Stimulated activated CD4-positive, alpha-beta T cell treated with anti-CD3 and anti-CD28 coated beads, Interleukin-2, amount 100 ng/mL, for 48 hours (primary cell): ENCODE measurements at regions not wholly inside any gene's neighbourhood (a gene's known extent, or its start where the extent isn't known, plus 50 kb on each side); places are given as distances from the start of the nearest gene placed in this dataset.
"Not testable (repeated sequence)": the region's sequence is repeated elsewhere in the genome, so short reads cannot be mapped to it uniquely, and the experiment has no call there.

Experiments used
- DNase-seq, 2 donors: peaks; one replicate each; pipeline ENCODE4 v3.0.0-alpha.2; 2020

DNA sequence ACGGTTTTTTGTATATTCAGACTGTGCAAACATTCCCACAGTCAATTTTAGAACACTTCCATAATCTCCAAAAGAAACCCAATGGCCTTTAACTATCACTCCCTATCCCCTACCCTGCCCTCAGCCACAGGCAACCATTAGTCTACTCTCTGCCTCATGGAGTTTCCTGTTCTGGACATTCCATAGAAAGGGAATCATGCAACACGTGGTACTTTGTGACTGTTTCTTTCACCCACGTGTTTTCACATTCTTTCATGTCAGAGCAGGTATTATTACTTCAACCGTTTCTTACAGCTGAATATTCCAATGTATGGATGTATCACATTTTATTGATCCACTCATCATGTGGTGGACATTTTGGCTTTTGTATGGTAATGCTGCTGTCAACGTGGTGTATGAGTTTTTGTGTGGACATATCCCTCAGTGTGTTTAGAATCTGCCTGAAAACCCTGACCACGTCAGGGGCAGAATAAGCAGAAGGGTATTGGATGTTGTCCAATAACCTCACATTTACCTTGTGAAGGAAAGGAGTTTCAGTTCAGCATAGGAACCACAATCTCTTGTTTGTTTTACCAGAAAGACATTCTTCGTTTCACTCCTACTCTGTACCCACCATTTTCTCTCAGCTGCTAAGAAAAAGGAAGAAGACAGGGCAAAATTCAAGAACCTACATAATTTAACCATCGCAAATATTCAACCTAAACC is 107.5 kb upstream of the DYRK2 start:
- DNase-seq: no peak

DNA sequence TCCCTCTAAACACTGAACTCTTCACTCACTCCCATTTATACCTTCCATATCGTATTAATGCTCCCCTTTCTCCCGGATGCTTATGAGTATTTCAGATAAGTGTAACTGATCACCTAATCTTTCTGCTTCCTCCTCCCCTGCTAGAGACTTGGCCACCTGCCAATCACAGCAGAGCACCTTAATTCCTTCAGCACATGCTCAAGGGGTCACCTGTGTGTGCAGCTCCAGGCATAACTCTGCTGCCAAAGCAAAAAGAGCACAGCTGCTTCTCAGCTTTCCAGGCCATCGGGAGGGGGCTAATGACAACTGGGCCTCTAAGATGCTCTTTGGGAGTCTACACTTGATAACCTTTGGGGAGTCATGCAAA is 106.9 kb upstream of the DYRK2 start:
- DNase-seq: no peak

DNA sequence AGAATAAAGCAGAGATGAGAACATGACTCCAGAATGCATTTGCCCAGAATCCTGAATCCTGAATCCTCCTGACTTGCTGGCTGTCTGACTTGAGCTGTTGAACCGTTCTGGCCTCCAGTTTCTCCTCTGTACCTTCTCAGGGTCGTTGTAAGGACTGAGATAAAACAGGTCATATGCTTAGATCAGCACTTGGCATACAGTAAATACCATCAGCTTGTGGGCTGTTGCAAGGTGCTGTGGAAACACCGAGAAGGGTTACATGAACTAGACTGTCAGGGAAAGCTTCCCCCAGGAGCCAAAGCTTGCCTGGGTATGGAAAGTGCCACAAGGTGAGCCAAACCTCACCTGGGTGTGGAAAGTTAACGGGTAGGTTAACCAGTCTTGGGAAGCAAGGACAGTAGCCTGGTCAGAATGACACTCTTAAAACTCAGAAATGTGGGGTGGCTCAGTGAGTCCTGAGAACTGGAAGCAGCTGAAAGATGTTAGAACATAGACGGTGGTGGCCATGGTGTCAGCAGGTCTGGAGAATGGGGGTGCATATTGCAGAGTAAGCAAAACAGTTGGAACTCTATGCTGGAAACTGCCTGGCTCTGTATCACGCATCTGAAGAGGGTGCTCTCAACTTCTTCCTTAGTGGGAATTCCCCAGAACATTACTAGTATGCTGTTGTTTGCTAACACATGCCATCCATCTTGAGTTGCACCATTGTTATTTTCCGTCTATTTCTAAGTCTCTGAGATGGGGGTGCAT is 105.3 kb upstream of the DYRK2 start:
- DNase-seq: no peak

DNA sequence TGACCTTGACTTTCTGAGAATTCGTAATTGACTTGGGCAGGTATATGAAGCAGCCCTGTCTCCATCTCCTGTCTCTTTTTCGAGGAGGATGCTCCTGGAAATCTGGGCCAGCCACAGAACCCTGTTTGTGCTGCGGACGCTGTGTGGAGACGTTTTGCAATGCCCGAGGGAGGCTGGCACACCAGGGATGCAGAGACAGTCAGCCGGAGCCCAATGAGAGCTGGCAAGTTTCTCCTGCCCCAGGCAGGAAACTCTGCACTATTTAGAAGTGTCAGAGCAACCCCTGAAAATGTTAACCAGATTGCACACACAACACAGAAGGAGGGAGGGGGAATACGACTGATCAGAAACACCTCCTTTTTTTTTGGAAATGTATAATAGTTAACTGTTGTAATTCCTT is 103.2 kb upstream of the DYRK2 start:
- no peak for DNase-seq

DNA sequence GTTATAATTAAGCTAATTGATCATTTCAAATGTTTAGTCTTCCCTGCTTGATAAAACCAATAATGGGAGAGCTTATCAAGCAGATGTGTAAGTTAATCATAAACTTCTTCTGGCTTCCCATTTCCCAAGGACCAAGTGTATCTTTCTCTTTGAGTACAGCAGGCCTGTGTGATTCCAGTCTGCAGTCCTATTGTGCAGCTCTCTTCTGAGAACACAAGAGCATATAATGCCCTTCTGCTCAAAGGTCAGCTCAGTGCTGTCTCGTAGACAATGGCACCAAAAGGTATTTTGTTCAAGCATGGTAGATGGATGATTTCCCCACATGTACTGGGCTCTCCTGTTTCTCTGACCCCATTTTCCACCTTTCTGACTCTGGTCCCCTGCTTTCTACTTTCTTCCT is 101.8 kb upstream of the DYRK2 start:
- DNase-seq: no peak

DNA sequence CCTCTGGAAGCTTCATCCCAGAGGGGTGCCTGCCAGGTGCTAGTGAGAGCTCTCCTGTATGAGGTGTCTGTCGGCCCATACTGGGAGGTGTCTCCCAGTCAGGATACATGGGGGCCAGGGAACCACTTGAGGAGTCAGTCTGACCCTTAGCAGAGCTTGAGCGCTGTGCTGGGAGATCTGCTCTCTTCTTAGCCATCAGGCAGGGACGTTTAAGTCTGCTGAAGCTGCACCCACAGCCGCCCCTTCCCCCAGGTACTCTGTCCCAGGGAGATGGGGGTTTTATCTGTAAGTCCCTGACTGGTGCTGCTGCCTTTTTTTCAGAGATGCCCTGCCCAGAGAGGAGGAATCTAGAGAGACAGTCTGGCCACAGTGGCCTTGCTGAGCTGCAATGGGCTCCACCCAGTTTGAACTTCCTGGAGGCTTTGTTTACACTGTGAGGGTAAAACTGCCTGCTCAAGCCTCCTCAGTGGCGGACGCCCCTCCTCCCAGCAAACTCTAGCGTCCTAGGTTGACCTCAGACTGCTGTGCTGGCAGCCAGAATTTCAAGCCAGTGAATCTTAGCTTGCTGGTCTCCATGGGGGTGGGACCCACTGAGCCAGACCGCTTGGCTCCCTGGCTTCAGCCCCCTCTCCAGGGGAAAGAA is 93.3 kb upstream of the DYRK2 start:
- DNase-seq: not testable (repeated sequence)

DNA sequence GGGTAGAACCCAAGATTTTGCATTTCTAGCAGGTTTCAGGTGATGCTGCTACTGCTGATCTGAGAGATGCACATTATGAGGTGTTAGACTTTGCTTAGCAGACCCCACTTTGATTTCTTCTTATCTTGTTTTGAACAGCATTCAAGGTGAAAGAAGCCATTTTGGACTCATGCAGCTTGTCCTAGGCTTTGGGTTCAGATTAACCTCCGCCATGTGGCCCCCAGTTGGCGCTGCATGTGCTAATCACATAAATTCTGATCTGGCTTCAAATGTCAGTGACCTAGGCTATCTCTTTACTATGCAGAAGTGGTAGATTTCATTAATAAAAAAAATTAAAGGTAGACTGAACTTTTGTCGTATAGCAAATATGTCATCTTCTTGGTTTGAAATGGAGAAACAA is 89.8 kb upstream of the DYRK2 start:
- DNase-seq: no peak

DNA sequence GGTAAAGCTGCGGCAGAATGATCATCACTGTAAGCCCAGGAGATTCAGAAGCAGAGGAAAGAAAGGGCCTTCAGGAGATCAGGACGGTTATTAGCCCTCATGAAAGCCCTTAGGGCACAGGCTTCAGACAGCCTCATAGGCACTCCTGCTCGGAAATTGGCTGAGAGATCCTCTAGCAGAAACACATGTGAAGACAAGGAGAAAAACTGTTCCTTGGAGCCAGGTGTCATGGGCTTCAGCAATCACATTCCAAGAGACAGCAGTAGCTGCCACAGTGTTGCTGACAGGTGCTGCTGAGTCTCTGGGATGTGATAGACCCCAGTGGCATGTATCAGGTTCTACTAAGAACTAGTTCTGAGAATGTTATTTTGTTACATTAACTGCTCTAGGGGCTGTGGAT is 88.8 kb upstream of the DYRK2 start:
- DNase-seq: no peak

DNA sequence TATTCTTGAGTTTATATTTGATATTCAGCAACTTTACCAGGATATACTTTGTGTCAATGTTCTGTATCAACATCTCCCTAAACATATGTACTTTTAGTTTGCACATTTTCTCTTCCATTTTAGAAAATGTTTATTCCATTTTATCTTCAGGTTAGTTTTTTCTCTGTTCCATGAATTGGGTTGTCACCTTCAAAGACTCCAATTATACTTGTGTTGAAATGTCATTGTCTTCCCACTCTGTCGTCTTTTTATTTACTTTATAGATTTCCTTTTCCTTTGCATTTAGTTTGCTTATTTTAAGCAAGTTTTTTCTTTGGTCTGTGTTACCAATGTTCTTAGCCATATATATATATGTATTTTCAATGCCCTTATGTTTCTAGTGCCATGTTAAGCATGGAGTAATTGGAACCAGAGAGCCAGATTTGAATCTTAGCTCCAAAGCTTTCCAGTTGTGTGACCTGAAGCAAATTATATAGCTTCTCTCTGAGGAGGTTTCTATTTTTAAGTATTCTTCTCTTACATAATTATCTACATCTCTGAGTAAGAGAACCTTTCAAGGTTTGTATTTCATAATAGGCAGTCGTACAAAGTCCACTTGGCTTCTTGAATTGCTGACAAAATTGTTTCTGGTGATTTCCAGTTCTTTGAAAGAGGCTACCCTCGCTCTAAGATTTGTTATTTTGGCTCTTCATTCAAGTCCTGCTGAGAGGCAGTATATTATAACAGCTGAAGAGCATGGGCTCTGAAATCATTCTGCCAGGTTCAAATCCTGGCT is 85.8 kb upstream of the DYRK2 start:
- no peak for DNase-seq

DNA sequence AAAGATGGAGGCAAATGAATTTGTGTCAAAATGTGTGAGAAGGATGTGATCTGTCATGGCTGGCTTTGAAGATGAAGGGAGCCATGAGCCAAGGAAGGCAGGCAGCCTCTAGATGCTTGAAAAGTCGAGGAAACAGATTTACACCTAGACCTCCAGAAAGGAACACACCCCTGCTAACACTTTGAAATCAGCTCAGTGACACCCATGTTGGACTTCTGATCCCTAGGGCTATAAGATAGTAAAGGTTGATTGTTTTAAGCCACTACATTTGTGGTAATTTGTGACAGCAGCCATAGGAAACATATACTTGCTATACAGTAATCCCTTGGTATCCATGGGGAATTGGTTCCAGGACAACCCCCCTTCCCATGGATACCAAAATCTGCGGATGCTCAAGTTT is 80.5 kb upstream of the DYRK2 start:
- no peak for DNase-seq

DNA sequence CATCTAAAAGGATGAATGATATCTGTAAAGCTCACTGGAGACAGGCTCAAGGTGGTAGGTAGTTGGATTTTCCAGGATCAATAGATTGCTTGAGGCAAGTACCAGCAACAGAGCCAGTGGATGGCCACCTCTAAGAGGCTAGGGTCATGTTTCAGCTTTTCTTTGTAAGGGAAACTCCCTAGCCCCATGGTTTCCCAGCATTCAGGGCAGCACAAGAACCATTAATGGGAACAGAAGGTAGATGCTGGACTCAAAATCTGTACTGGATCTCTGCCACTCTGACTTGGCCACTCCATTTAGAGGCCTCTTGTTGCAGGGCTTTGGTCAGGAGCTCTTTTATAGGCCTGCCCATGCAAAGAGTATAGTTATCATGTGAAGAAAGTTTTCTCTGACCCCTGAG is 76.1 kb upstream of the DYRK2 start:
- DNase-seq: no peak

DNA sequence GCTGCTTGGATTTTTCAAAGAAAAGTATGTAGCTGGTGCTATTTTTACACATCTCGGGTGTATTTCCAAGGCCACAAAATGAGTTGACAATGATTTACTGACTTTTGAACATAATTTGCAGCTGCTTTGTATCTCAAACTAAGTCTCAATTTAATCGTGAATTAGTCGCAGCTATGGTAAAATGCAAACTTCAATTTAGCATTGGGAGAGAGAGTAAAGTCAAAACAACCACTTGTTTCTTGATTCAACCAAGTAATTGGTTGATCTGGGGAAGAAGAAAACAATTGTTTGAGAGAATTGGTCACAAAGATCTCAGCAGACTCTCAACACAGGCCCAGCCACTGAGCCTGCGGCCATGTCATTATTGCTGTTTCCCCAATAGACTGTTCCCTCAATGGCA is 75.0 kb upstream of the DYRK2 start:
- no peak for DNase-seq

DNA sequence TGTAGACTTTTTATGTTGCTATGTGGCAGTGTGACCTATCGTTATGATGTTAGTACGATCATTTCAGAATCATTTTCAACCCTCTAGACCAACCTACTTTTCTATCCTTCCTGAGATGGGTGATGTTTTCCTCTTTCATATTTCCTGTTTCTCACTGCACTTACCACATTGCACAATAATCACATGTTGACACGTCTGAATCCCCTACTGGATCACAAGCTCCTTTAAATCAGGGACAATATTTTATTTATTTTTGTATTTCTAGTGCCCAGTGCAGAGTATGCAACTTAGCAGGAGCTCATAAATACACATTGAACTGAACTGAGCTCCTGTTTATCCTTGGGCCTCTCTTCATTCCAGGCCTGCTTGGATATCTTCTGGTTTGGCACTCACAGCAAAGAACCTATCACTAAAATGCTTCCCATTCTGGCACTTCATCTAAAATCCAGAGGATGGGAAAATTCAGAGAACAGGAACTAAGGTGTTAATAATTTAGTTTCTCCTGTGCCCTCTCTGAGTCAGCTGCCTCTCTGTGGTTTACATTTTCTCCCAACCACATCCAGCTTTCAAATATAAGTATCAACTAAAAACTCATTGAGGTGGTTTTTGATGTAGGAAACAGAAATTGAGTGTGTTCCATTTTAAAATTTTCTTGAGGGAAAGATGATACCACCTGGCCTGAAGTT is 69.4 kb upstream of the DYRK2 start:
- no peak for DNase-seq

DNA sequence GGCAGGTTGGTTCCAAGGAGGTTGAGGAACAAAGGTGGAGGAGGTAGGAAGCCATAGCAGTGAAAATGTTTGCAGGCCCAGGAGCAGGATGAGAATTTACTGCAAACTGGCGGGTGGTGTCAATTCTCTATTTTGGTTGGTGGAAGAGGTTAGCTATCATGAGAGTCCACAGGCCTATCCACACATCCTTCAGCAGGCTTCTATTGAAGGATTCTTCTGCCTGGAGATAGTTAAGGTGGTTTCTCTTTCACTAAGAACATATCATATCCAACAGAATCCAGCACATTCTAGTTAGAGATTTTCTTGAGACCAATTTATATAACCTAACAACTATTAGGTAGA is 68.9 kb upstream of the DYRK2 start:
- DNase-seq: no peak

DNA sequence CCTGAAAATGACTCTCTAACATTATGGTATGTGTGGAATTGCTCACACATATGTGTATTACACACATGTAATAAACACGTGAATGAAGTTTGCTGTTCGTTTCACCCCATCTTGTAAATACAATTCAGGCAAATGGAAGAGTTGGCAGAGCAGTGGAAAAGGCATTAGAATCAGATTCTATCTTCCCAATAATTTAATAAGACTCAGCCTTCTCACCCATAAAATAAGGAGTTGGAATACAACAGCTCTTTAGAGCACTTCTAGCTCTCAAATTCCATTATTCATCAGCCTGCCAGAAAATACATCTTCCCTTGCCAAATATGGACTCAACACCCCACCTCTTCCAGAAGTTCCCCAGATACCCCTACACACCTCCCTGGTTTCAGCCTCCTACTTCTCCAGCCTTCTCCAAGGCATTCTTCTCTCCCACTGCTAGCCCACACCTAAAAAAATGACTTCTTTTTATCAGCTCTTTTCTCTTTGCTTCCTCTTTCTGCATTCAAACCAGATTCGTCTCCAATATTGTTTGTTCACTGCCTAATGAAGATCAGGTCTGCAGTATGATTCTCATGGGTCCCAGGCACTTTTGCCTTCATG is 66.2 kb upstream of the DYRK2 start:
- no peak for DNase-seq

DNA sequence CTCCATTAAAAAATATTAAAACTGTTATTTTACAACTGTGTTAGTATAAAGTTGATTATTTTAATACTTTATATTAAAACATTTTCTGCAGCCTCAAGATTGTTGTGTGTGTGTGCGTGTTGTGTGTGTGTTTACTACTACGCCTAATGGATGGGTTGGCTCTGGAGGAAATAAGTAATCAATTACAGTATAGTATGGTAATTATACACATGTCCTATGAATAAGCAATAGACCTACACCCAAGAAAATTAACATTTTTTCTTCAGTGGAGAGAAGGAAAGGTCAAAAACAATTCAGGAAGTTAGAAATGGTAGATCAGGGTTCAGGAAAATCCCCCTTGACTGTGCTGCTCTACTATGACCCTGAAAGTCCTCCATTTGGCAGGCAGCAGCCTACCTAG is 65.7 kb upstream of the DYRK2 start:
- DNase-seq: no peak

DNA sequence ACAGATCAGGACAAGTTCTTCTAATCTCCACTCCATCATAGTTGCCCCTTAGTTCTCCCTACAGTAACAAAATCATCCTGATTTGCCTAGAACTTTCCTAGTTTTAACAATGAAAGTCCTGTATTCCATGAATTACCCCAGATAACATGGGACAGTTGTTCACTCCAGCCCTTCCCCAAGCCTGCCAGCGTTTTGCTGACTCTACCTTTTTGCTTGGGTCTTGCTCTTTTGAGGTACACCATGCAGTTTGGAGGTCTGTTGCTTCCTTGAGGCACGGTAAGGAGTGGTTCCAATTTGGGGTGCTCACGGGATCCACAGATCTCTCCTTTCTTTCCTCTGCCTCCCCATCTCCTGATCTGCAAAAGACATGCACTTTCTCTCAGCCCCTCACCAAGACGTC is 61.6 kb upstream of the DYRK2 start:
- DNase-seq: no peak

DNA sequence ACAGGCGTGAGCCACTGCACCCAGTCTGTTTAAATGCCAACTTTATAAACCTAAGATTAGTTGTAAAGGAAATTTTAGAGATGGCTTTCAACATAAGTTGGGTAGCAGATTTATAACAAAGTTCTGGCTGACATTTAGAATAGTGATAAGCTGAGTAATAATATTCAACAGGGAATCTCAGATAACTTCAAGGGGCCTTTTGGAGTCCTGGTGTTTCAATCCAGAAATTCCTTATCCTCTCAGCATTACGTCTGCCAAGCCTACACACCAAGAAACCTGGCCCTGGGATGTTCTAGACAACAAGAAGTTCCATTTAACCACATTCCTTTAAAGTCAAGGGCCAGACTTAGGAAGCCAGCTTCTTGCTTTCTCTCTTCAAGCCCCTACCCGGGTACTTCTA is 59.5 kb upstream of the DYRK2 start:
- no peak for DNase-seq

DNA sequence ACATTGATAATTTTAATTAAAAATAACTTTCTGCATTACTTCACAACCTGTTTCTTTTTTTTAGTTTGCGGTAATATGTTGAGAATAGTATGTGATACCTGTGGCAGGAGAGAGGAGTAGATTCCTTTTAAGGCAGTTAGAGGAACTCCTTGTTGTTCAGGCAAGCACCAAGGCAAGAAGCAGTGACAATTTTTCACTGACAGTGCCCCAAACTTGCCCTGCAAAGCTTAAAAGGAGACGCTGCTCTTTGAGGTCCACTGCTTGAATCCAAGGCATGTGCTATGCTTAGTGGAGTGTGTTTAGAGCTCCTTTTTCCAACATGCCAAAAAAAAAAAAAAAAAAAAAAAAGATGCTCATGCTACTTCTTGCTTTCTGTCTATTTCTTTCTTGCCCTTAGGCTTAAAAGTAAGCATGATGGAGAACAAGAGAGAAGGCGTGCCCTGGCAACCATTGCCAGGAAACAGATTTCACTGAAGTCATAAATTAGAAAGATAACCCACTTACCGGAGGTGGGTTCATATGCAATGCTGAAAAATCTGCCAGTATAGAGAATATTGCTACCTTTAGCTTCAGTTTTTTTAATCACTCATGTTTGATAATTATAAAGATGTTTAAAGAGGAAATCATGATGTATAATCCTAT is 58.3 kb upstream of the DYRK2 start:
- no peak for DNase-seq

DNA sequence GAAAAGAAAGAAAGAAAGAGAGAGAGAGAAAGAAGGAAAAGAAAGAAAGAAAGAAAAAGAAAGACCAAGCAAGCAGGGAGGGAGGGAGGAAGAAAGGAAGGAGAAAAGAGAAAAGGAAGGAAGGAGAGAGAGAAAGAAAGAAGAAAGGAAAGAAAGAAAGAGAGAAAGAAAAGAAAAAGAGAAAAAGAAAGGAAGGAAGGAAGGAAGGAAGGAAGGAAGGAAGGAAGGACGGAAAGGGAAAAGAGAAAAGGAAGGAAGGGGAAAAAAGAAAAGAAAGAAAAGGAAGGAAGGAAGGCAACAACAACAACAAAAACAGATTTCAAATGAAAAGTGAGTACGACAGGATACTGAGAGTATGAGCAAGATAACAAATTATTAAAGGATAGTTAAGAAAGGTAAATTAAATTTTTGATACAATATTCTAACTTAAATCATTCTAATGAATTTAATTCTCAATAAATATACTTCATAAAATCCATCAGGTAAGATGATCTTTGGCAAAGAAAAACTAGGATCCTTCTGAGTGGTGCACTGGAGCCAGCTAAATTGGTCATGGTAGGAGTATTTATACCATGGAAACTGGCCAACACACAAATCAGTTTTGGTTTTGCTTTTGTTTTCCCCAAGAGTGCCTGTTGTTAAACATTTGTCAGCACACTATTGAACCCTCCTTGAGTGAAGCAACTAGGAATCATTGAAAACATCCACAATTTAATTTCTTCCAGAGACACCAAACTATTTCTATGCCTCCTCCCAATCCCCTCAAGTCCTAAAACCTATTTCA is 56.1 kb upstream of the DYRK2 start:
- no peak for DNase-seq

DNA sequence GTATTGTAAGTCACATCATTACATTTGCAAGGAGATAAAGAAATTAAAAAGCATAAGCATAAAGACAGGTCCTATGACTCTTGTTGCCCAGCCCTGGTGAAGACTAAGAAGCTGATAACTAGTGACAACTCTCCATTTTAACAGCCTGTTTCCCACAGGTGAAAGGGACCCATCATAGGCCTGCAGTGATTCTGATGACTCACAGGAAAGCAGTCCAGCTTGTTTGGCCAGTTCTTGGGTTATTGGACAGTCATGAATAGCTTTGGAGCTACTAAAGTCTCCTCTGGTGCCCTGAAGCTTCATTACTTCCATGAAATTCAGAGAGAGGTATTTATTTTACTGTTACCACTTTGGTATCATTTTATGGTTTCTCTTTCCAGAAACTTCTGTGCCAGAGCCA is 55.5 kb upstream of the DYRK2 start:
- DNase-seq: no peak
